ENCODE measurements at regions not wholly inside any gene's neighbourhood (a gene's known extent, or its start where the extent isn't known, plus 50 kb on each side); places are given as distances from the start of the nearest gene placed in this dataset.
"Not testable (repeated sequence)": the region's sequence is repeated elsewhere in the genome, so short reads cannot be mapped to it uniquely, and the experiment has no call there.

- H3K4me3 ChIP-seq (ENCODE audit: low read depth, low read length); H3K4me1 ChIP-seq (ENCODE audit: control insufficient read depth, insufficient read depth, low read length); H3K27ac ChIP-seq (ENCODE audit: low read depth, low read length); H3K27me3 ChIP-seq (ENCODE audit: control insufficient read depth, insufficient read depth, low read length); H3K36me3 ChIP-seq (ENCODE audit: control insufficient read depth, insufficient read depth, low read length); H3K9me3 ChIP-seq (ENCODE audit: control insufficient read depth, insufficient read depth, low read length); DNase-seq (ENCODE audit: low read depth in 4 of 6, low spot score in 6 of 6): not testable (repeated sequence)
- 100% methylated on average over 2 of the region's 7 CpGs for WGBS (ENCODE audit: insufficient coverage)
Observed at GRCh38 chr5:30494113-30494512, 699.4 kb upstream of the CDH6 start.

GRCh38 chr5:30479104-30479503 lies 714.4 kb upstream of the CDH6 start:
- Histone ChIP-seq H3K4me3 (ENCODE audit: low read depth, low read length) (no peak overlapping the region), H3K27me3 (ENCODE audit: control insufficient read depth, insufficient read depth, low read length) (no peaks in the 10 kb centered on the region), H3K36me3 (ENCODE audit: control insufficient read depth, insufficient read depth, low read length) (no peaks in the 10 kb centered on the region), H3K27ac (ENCODE audit: low read depth, low read length) (no peak overlapping the region), H3K9me3 (ENCODE audit: control insufficient read depth, insufficient read depth, low read length) (peaks cover 8% of the 10 kb centered on the region), H3K4me1 (ENCODE audit: control insufficient read depth, insufficient read depth, low read length) (no peaks in the 10 kb centered on the region)
- DNase-seq (ENCODE audit: low read depth in 4 of 6, low spot score in 6 of 6) = no peak

DNA sequence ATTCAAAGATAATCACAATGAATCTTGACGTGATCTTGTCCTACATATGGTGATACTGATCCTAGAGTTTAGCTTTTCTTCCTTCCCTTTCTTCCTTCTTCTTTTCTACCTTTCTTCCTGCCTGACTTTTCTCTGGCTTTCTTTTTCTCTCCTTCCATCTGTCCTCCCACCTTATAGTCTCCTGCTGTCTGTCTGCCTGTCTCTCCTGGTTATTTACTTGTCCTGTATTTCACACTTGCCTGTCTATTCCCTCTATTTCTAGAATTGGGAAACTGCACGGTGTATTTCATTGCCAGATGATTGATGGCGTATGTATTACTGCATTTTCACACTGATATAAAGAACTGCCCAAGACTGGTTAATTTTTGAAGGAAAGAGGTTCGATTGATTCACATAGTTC lies 718.1 kb upstream of the CDH6 start:
- 60% methylated on average over 1 of the region's 4 CpGs for WGBS (ENCODE audit: insufficient coverage)
- no peak for DNase-seq (ENCODE audit: low read depth in 4 of 6, low spot score in 6 of 6)
- H3K27me3 ChIP-seq (ENCODE audit: control insufficient read depth, insufficient read depth, low read length) = no peaks in the 10 kb centered on the region

GRCh38 chr5:30469691-30470090 lies 723.8 kb upstream of the CDH6 start:
- DNase-seq (ENCODE audit: low read depth in 4 of 6, low spot score in 6 of 6) = peak in 1 of 6 donors; percentile 33
- no peaks in the 10 kb centered on the region for H3K4me1 ChIP-seq (ENCODE audit: control insufficient read depth, insufficient read depth, low read length)
- 94% methylated on average over 4 of the region's 7 CpGs for WGBS (ENCODE audit: insufficient coverage)
- no peak overlapping the region for H3K27ac ChIP-seq (ENCODE audit: low read depth, low read length)
- H3K4me3 ChIP-seq (ENCODE audit: low read depth, low read length) = no peak overlapping the region
- H3K27me3 ChIP-seq (ENCODE audit: control insufficient read depth, insufficient read depth, low read length) = no peaks in the 10 kb centered on the region
- no peaks in the 10 kb centered on the region for H3K36me3 ChIP-seq (ENCODE audit: control insufficient read depth, insufficient read depth, low read length)
- no peaks in the 10 kb centered on the region for H3K9me3 ChIP-seq (ENCODE audit: control insufficient read depth, insufficient read depth, low read length)

More for the DNA sequence above, 718.1 kb upstream of the CDH6 start:
- H3K4me1 ChIP-seq (ENCODE audit: control insufficient read depth, insufficient read depth, low read length) = no peaks in the 10 kb centered on the region
- no peaks in the 10 kb centered on the region for H3K36me3 ChIP-seq (ENCODE audit: control insufficient read depth, insufficient read depth, low read length)
- H3K27ac ChIP-seq (ENCODE audit: low read depth, low read length) = no peak overlapping the region
- no peak overlapping the region for H3K4me3 ChIP-seq (ENCODE audit: low read depth, low read length)
- H3K9me3 ChIP-seq (ENCODE audit: control insufficient read depth, insufficient read depth, low read length) = peaks cover 8% of the 10 kb centered on the region

DNA sequence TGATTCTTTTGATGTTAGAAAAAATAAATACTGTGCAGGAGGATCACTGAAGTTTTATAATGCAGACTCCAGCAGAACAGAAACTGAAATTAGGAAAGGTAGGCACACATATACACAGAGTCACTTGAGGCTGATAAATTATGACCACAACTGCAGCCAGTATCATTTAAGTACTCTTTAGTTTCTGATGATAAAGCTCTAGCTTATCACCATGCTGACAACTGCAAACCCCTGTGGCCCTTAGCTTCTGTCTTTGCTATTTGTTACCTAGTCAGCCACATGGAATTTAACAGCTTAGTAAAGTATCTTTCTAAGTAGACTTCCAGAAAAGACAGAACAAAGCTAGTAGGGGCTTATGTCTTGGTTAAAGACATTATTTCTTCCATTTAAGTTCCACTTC lies 734.8 kb upstream of the CDH6 start:
- peak in 1 of 6 donors; percentile 21 for DNase-seq (ENCODE audit: low read depth in 4 of 6, low spot score in 6 of 6)
- Histone ChIP-seq H3K27ac (ENCODE audit: low read depth, low read length) (no peak overlapping the region), H3K4me3 (ENCODE audit: low read depth, low read length) (no peak overlapping the region), H3K4me1 (ENCODE audit: control insufficient read depth, insufficient read depth, low read length) (no peaks in the 10 kb centered on the region), H3K9me3 (ENCODE audit: control insufficient read depth, insufficient read depth, low read length) (no peaks in the 10 kb centered on the region), H3K27me3 (ENCODE audit: control insufficient read depth, insufficient read depth, low read length) (no peaks in the 10 kb centered on the region), H3K36me3 (ENCODE audit: control insufficient read depth, insufficient read depth, low read length) (no peaks in the 10 kb centered on the region)

DNA sequence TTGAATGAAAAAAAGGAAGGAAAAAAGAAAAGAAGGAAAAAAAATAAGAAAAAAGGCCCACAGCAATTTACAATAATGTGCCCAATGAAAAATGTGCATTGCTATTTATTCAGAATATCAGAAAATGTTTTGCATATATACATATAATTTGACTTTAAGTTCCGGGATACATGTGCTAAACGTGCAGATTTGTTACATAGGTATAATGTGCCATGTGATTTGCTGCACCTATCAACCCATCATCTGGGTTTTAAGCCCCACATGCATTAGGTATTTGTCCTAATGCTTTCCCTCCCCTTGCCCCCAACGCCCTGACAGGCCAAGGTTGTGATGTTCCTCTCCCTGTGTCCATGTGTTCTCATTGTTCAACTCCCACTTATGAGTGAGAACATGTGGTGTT lies 738.0 kb upstream of the CDH6 start:
- H3K27ac ChIP-seq (ENCODE audit: low read depth, low read length); H3K4me1 ChIP-seq (ENCODE audit: control insufficient read depth, insufficient read depth, low read length); DNase-seq (ENCODE audit: low read depth in 4 of 6, low spot score in 6 of 6); H3K27me3 ChIP-seq (ENCODE audit: control insufficient read depth, insufficient read depth, low read length); H3K36me3 ChIP-seq (ENCODE audit: control insufficient read depth, insufficient read depth, low read length); H3K9me3 ChIP-seq (ENCODE audit: control insufficient read depth, insufficient read depth, low read length); H3K4me3 ChIP-seq (ENCODE audit: low read depth, low read length): not testable (repeated sequence)
- no CpG with 5 or more reads among the region's 3 CpGs for WGBS (ENCODE audit: insufficient coverage)

GRCh38 chr5:30453168-30453567 lies 740.3 kb upstream of the CDH6 start:
- Histone ChIP-seq H3K27ac (ENCODE audit: low read depth, low read length) (no peak overlapping the region), H3K4me3 (ENCODE audit: low read depth, low read length) (no peak overlapping the region), H3K36me3 (ENCODE audit: control insufficient read depth, insufficient read depth, low read length) (no peaks in the 10 kb centered on the region), H3K9me3 (ENCODE audit: control insufficient read depth, insufficient read depth, low read length) (no peaks in the 10 kb centered on the region), H3K27me3 (ENCODE audit: control insufficient read depth, insufficient read depth, low read length) (no peaks in the 10 kb centered on the region), H3K4me1 (ENCODE audit: control insufficient read depth, insufficient read depth, low read length) (no peaks in the 10 kb centered on the region)
- DNase-seq (ENCODE audit: low read depth in 4 of 6, low spot score in 6 of 6) = no peak
- WGBS (ENCODE audit: insufficient coverage) = no CpG with 5 or more reads among the region's 1 CpG

DNA sequence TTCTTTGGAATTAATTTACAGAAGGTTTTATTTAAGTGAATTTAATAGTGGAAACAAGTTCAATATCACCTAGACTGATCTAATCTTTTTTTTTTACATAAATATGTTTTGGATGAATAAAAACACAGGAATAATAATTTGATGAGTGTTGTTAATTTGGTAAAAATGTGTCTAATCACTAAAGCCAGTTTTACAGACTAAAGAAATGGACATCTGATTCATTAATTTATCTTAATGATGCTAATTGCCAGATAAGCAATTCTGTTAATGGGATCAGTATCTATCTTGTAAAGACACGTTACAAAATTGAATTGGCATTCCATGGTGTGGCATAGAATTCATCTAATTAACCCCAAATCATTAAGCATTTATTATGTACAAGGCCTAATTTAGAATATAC lies 743.3 kb upstream of the CDH6 start:
- no CpG with 5 or more reads among the region's 1 CpG for WGBS (ENCODE audit: insufficient coverage)
- H3K9me3 ChIP-seq (ENCODE audit: control insufficient read depth, insufficient read depth, low read length) = no peaks in the 10 kb centered on the region
- no peak overlapping the region for H3K27ac ChIP-seq (ENCODE audit: low read depth, low read length)
- H3K36me3 ChIP-seq (ENCODE audit: control insufficient read depth, insufficient read depth, low read length) = no peaks in the 10 kb centered on the region
- H3K4me1 ChIP-seq (ENCODE audit: control insufficient read depth, insufficient read depth, low read length) = no peaks in the 10 kb centered on the region
- H3K4me3 ChIP-seq (ENCODE audit: low read depth, low read length) = no peak overlapping the region
- DNase-seq (ENCODE audit: low read depth in 4 of 6, low spot score in 6 of 6) = peak in 1 of 6 donors; percentile 10
- H3K27me3 ChIP-seq (ENCODE audit: control insufficient read depth, insufficient read depth, low read length) = no peaks in the 10 kb centered on the region

DNA sequence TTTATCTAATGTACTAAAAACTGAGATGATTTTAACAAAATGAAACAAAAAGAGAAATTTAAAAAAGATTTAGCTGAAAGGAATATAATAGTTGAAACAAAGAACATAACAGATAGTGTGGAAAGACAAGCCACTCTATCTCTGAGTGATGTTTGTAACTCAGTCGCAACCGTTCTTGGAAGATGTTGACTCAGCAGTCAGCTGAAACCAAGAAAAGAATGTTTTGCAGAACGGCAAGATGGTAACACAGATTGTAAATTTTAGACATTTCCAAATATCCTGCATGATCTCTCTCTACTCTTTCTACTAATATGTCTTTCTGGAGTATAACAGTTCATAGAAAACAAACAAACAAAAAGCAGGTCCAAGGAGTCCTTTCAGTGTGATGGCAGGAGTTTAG lies 746.1 kb upstream of the CDH6 start:
- no peaks in the 10 kb centered on the region for H3K27me3 ChIP-seq (ENCODE audit: control insufficient read depth, insufficient read depth, low read length)
- H3K4me1 ChIP-seq (ENCODE audit: control insufficient read depth, insufficient read depth, low read length) = no peaks in the 10 kb centered on the region
- H3K4me3 ChIP-seq (ENCODE audit: low read depth, low read length) = no peak overlapping the region
- H3K9me3 ChIP-seq (ENCODE audit: control insufficient read depth, insufficient read depth, low read length) = no peaks in the 10 kb centered on the region
- no peaks in the 10 kb centered on the region for H3K36me3 ChIP-seq (ENCODE audit: control insufficient read depth, insufficient read depth, low read length)
- no peak for DNase-seq (ENCODE audit: low read depth in 4 of 6, low spot score in 6 of 6)
- H3K27ac ChIP-seq (ENCODE audit: low read depth, low read length) = no peak overlapping the region
- 84% methylated on average over 2 of the region's 3 CpGs for WGBS (ENCODE audit: insufficient coverage)

DNA sequence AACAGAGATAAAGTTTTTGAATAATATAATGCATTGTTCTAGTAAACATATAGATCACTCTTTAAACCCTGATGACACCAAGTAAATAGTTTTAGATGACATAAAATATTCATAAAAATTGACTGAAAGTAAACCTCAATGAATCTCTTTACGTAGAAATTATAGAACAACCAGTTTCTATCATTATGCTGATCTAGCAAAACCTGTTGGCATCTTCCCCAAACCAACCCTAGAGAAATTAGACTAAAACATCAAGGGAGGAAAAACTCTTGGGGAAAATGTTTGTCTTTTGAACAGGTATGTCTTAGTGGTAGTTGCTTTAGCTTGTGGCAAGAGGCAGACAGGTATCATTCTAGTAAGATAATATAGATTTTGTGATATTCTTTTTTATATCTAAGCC lies 747.0 kb upstream of the CDH6 start:
- Histone ChIP-seq H3K36me3 (ENCODE audit: control insufficient read depth, insufficient read depth, low read length) (no peaks in the 10 kb centered on the region), H3K4me1 (ENCODE audit: control insufficient read depth, insufficient read depth, low read length) (no peaks in the 10 kb centered on the region), H3K27me3 (ENCODE audit: control insufficient read depth, insufficient read depth, low read length) (no peaks in the 10 kb centered on the region), H3K4me3 (ENCODE audit: low read depth, low read length) (no peak overlapping the region), H3K27ac (ENCODE audit: low read depth, low read length) (no peak overlapping the region), H3K9me3 (ENCODE audit: control insufficient read depth, insufficient read depth, low read length) (no peaks in the 10 kb centered on the region)
- WGBS (ENCODE audit: insufficient coverage) = no CpG with 5 or more reads among the region's 1 CpG
- no peak for DNase-seq (ENCODE audit: low read depth in 4 of 6, low spot score in 6 of 6)

DNA sequence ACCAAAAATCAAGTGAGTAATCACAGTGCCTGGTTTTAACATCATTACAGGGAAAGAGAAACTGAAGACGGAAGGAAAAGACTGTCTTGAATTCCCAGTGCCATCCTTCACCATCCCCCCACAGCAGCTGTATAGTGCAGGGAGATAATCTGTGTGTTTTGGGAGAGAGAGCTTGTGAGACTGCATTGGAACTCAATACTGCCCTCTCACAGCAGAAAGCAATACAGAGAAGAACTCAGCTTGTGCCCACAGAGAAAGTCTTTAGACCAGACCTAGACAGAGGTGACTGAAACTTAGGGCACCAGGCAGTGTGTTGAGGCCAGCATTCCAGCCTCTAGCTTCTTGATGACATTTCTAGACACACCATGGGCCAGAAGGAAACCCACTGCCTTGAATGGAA lies 754.7 kb upstream of the CDH6 start:
- H3K36me3 ChIP-seq (ENCODE audit: control insufficient read depth, insufficient read depth, low read length) = no peaks in the 10 kb centered on the region
- DNase-seq (ENCODE audit: low read depth in 4 of 6, low spot score in 6 of 6) = no peak
- no CpG with 5 or more reads among the region's 1 CpG for WGBS (ENCODE audit: insufficient coverage)
- H3K4me1 ChIP-seq (ENCODE audit: control insufficient read depth, insufficient read depth, low read length) = no peaks in the 10 kb centered on the region
- no peak overlapping the region for H3K27ac ChIP-seq (ENCODE audit: low read depth, low read length)
- no peak overlapping the region for H3K4me3 ChIP-seq (ENCODE audit: low read depth, low read length)
- no peaks in the 10 kb centered on the region for H3K27me3 ChIP-seq (ENCODE audit: control insufficient read depth, insufficient read depth, low read length)
- H3K9me3 ChIP-seq (ENCODE audit: control insufficient read depth, insufficient read depth, low read length) = peaks cover 3% of the 10 kb centered on the region

All from spinal cord (tissue), 9 donors.